GM21390 (cell line): ENCODE measurements at regions not wholly inside any gene's neighbourhood (a gene's known extent, or its start where the extent isn't known, plus 50 kb on each side); places are given as distances from the start of the nearest gene placed in this dataset.

ENCODE experiments used
- ATAC-seq: cut with Tn5 transposase; IDR thresholded peaks from one replicate; pipeline ENCODE4 v1.9.1; 2021; ENCODE audit not compliant: unreplicated experiment

DNA sequence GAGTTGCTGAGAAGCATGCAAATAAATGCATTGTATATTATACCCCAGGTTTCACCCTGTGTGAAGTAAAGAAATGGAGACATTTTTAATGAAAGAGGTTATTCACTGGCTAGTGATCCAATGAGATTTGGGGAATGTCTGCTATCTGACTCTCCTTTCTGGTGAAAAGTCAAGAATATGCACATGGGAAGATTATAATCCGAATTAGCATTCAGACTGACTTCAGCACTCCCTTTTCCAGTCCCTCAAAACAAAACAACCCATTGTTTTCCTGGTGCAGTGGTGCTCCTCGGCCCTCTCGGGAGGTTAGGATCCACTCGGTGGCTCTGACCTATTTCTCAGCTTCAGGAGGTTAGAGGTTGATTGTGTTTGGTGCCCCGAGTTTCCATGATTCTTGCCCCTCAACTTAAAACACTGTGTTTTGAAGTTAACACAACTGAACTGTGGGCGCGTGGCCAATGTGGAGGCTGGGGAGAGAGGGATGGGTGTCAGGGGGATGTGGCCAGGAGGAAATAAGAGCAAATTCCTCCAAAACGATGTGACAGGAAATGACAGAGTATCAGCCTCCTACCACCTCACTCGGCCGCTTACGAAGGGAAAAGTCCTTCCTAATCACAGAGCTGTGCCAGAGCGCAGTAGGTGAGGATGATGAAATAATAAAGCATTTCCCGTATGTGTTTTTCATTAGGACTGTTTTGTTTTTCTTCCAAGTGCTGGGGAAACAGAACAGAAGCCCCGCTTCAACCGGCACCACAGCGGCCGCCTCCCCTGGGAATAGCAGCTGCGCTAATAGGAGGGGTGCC is 440.1 kb downstream of the MTX2 start:
- ATAC-seq, result no peak

DNA sequence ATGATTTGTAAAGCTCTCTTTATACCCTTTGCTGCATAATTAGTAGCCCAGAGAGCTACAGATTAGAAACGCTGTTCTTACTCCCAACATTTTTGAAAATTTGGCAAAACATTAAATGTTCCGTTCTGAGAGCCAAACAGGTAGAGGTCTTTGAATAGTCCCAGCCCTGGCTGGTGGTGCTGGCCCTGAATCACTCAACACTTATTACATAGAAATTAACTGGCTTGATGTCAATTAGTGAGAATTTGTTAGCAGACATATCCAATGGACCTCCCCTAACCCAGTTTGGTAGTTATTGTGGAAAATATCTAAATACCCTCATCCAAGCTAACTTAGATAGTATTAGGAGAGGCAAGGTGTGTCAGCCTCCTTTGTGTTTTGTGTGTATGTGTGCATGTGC is 440.7 kb downstream of the MTX2 start:
- ATAC-seq, result no peak

DNA sequence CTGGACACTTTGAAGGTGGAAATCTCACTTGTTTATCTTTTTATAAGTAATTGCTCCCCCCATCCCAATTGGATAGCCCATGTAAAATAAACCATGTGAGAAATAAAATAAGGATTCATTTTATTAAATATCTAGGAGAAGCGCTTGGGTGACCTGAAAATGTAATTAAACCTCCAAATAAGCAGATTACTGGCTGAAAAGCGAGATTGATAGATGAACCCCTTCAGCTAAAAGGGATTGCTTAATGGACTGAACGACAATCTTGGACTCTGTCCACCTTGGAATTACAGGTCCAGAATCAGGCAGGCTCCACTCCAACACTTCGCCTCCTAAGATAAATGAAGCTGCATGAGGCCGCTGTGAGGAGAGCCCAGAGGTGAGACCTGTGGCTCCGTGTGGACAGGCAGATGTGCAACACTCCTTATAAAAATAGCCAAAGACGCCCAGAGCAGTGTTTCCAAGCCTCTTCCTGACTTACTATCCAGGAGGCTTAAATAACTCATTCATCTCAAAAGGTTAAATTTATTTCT is 441.5 kb downstream of the MTX2 start:
- no peak for ATAC-seq

DNA sequence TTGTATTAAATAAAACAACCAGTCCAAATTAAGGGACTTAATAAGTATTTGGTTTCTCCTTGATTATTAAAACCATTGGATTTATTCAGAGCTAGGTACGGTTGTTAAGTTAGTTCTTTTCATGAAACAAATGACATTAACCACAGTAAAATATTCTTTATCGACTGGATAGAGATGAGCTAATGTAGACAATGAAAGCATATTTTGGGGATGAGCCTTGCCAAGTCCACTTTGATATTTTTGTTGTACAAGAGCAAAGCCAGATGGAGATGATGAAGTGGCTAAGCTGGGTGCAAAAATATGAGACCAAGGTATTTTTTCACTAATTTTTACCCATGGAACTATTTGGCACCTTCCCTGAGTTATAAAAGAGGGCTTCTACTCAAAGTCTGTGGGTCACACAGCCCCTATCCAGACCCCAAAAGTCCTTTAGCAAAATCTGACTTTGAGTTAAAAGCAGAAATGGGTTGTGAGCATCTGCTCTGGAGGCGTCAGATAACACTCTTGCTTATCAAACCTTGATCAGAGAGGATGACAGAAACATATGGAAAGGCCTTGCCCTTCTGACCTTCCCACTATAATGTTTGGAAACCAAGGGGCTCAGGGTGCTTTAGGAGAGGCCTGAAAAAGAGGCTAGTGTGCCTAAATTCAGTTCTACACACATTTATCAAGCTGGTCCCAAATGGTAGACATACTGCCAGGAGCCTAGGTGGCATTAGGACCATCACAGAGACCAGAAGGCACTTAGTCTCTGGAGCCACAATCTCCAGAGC is 456.8 kb downstream of the MTX2 start:
- ATAC-seq, result no peak

DNA sequence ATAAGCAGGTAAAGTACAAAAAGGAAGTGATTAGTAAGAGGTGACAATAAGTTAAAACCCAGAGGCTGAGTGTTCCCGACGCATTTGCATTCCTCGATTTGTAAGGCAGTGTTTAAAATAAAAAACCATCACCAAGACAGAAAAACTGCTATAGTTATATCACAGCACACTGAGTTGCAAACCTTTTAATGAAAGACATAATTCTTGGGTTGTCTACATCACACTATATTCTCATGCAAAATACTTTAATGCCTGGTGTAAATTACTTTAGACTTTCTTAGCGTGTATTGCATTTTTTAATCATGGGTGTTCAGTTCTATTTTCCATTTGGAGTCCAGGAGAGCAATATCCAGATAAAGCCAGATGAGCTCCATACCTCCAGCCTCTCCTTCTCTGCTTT is 458.5 kb downstream of the MTX2 start:
- ATAC-seq, result no peak

DNA sequence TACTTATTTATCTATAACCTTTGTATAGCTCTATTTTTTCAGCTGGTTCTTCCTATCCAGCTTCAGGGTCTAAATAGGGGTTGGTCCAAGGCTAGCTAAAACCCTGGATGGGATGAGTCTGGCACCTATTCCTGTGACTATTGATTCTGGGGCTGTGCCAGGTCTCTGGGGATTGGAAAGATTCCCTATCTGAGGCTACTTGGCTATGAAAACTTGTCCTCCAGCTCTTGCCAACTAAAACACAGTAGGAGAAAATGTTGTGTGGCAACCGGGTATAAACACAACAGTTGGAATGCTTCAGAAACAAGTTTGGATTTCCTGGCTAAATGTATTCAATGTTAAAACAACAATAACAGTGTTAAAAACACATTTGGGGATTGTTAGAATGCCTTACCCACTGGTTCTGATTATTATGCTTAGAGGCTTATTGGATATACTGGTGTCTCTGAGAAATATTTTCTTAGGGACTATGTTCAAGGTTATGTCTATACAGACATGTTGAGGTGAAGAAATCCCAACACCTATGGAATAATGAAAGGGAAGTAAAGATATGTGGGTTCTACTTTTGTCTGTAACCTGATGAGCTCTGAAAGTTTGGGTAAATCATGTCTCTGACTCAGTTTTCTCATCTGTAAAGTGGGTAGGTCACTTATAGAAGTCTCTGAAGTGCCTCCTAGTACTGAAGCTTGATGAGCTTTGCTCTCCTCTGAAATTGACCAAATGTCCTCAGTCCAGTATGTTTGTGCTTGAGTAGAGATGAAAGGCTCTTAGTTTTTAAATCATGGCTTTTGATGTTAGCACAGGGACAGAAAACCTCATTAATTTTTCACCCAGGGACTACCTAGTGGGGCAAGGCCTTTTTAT is 460.7 kb downstream of the MTX2 start:
- no peak for ATAC-seq

DNA sequence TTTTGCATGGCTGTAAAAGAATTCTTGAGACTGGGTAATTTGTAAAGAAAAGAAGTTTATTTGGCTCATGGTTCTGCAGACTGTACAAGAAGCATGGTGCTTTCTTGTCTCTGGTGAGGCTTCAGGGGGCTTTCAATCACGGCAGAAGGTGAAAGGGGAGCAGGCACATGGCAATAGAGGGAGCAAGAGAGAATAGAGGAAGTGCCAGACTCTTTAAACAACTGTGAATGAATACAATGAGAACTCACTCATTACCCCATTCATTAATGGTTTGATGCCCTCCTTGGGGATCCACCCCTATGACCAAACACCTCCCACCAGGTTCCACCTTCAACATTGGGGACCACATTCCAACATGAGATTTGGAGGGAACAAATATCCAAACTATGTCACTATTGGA is 463.5 kb downstream of the MTX2 start:
- no peak for ATAC-seq

DNA sequence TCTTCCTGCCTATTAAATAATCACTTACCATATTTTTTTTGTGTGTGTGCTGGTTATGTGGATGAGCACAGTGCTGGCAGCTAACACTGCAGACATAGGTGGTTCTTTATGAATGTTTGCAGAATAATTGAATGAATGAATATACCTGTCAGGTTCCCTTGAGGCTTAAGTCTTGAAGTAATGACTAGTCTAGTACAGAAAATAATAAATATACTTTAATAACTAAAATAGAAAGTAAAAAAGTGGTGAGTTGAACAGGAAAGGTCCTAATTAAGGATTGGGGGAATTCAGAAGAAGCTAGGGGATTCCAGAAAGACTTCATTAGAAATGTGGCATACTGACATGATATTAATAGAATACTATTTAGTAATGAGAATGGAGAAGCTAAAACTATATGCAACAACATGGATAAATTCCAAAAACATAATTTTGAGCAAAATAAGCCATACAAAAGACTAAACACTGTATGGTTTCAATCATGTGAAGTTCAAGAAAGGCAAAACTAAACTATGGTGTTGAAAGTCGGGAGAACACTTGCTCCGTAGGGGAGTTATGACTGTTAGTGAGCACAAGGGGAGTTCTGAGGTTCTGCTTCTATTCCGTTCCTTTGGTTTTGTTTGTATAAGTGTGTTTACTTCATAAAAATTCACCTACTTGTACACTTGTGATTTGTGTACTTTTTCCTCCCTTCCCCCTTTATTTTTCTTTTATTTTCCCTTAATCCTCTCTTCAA is 464.6 kb downstream of the MTX2 start:
- no peak for ATAC-seq

DNA sequence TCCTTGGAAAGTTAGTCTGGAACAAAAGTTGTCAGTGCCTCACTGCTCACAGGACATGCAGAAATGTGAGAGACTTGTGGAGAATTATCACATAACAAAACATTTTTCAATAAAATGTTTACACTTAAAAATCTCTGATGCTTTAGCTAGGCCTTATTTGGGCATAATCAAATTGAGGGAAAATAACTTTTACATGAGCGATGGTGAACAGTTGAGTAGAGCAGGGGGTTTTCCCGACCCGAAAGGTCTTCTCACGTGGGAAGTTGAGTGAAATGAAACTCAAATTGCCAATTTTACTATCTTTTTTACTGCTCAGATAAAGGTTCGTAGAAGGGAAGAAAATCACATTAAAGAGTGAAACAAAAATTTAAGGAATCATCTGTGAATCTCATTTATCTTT is 465.6 kb downstream of the MTX2 start:
- ATAC-seq, result no peak

DNA sequence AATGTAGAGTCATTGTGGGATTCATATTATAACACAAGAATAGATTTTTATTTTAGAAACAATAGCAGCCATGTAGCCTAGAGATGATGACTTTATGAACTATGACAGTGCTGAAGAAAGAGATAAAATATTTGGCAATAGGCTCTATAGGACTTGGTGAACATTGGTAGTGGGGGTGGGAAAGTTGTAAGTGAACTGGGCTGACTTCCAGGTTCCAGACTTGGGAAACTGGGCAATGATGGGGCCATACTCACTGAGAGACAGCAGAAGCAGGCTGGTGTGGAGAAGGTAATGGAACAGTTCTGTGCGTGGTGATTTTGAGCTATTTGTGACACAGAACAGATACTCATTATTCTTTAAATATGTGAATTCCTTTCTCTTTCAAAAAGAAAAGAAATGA is 470.3 kb upstream of the HNRNPA3 start:
- no peak for ATAC-seq

DNA sequence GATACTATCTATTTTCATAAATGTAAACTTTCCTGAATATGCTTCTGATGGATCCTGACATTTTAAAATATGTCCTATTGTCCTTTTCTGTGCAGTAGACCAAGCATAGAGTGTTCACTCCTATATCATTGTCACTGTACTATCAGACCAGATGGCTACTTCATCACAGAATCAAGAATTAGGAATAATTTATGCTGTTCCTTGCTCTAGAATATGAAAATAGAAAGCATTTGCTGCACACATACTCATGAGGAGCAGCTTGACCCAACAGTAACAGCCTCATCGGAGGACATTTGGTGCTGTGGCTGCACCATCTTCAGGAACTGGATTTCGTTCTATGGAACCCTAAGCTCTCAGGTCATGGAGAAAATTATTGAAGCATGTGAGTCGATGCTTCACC is 468.9 kb upstream of the HNRNPA3 start:
- no peak for ATAC-seq

DNA sequence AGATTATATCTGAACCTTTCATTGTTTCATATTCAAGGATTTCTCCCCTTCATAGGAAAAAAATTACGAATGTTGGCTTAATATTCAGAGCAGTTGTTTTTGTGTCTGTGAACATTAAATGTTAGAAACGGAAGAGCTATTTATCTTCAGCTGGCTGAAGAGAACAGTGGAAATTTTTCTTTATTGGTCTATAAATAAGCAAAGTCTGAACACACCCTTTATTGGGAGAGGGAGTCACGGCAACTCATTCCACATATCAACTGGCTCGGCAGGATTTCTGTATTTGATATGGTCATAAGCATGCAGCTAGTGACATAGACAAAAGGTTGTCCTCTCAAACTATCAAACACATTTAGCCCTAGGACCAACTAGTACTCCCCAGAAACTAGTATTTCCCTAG is 468.4 kb upstream of the HNRNPA3 start:
- ATAC-seq, result no peak

DNA sequence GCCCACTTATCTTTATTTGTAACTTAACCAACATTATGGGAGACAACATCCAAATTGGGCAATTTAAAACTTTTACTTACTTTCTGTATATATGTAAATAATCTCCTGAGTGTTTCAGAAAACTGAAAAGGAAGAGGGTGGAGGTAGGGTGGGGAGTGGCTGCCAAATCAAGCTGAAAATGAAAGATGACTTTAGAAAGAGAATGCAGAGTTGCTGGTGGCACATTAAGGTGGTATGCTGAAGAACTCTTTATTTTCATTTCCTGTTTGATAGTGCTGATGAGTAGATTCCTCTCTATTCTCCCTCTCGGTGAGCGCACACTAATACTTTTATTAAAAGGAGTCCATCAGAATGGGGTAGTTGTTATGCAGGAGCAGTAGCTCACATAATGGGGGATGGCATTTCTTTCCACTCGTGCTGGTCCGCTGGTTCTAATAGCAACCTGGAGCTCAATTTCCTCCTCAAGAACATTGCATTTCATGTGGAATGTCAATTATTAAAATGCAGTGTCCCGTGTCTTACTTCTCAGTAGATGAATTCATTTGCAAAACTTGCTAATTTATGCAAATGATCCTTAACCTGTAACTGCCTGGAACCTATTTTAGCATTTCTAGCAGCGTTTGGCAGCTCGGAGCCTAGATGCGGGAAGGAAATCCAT is 466.9 kb upstream of the HNRNPA3 start:
- peak; percentile 76 for ATAC-seq

DNA sequence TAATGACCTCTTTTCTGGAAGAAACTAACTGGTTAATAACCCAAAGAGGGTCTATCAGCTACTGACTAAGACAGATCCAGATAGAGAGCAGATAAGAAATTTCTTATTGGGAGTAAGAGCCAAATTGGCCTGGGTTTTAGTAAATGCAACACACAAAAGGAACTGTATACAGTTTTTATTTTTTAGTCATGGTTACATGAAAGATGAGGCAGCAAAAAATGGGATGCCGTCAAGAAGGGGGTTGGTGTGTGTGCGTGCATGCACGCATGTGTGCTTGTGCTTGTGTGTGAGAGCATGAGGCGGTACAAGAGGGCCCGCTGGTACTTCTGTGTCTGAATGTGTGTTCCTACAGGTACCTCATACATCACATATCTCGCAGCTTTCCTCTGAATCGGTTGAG is 466.2 kb upstream of the HNRNPA3 start:
- no peak for ATAC-seq

DNA sequence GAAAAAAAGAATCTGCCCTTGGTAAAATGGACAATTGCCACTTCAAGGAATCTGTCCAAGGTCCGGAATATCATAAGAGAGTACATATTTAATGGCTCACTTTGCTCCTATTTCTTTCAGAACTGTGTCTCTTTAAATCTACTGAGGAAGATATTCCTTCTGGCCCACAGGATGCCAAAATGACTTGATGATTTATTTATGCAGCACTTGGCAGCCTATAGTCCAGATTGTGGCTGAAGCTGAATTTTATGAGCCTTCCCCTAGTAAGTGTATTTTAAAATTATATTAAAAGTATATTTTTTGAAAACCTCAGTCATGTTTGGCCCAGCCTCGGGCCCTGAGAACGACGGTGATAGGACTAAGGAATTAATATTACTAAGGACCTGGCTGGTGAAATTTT is 465.1 kb upstream of the HNRNPA3 start:
- no peak for ATAC-seq

DNA sequence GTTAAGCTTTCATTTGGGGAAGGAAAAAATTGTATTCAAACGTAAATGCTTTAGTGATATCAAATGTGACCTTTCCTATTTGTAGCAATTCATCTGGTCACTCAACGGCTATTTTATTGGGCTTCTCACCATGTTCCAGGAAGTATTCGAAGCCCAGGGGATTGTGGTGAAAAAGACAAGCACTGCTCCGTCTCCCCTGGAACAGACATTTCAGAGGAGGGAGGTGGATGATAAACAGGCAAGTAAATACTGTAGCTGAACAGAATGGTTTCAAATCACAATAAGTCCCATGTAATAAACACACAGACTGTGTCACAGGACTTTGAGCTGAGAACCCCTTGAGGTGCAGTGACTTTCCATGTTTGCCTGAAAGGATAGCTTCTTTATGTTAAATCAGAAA is 464.7 kb upstream of the HNRNPA3 start:
- no peak for ATAC-seq

DNA sequence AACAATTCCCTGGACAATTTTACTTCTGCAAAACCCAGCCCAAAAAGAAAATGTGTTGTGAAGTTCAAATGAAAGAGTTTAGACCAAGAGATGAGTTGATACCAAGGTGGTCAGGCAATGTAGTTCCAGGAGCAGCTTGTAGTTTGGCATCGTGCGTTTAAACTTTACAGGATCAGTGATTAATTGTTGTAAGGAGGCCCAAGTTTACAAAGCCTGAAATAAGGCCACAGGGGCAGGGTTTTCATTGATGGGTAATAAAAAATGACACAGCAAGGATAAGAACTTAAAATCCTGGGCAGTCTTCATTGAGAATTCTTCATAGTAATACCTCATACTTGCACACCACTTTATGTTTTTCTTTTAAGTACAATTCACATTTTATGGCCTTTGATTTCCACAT is 463.9 kb upstream of the HNRNPA3 start:
- no peak for ATAC-seq

DNA sequence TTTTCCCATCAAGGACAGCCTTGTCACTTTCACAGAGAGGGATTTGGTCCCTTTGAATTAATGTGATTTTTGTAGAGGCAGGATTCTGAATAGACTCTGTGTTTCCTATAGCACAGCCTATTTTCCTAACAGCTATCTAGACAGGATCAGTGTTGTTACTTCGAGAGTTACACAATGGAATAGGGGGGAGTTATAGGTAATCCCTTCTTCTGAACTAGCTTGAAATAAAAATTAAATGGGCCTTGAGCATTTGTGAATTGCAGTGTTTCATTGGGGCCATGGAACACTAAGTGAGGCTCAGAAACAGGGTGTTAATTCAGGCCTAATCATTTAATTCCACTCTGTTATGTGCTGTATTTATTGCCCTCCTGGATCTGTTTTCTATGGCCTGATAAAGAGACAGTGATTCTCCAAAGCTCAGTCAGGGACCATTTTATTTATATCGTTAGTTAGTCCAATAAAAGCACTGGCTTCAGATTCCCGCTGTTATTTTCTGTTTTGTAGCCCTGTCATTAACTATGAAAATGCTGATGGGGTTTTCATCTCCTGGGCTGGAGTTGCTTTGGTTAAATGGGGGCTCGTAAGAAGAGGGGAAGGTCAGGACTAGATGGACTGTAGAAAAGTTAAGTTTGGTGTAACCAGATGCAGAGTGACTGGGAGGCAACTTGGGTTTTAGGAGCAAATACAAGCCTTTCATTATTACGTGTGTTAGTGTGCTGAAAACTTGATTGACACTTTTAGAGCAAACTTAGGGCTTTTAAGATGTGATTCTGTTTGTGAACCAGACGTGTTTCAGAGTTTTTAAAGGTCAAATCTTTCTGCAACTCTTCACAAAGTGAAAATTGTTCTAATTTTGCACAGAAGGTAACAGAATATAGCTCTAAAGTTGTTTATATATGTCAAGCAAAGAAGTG is 461.0 kb upstream of the HNRNPA3 start:
- no peak for ATAC-seq

DNA sequence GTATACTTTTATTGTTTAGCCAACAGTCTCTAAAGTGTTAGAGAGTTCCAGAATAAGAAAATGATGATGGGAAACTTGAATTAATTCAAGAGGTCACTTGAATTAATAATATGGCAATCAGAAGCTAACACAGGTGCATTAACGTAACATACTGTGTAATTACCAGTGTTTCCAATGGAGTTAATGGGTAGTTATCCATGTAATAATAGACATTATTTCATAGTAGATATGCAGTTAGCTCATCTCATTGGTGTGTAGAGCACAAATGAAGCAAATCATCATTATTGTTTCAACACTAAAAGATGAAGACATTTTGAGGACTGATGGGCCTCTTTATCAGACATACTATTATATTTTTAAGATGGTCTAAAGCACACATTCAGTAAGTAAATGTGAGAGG is 460.3 kb upstream of the HNRNPA3 start:
- no peak for ATAC-seq
